SK-N-SH (cell line): ENCODE measurements at regions not wholly inside any gene's neighbourhood (a gene's known extent, or its start where the extent isn't known, plus 50 kb on each side); places are given as distances from the start of the nearest gene placed in this dataset.

Source experiments
- CTCF ChIA-PET: fragments of 300-600, 350-600 bp; formaldehyde crosslinking; extraction: SDS; loops from one replicate; lab custom pipeline; 2021; lab: Yijun Ruan, JAX
- POLR2A ChIA-PET: fragments of 350-600 bp; sonication (Branson Sonifier 250); formaldehyde crosslinking; extraction: SDS; loops from one replicate; lab custom pipeline; 2020; ENCODE audit warnings: antibody characterized with exemption, inconsistent platforms; lab: Yijun Ruan, JAX
- DNase-seq: peaks from one replicate; pipeline ENCODE4 v3.0.0; 2012
- H2AFZ ChIP-seq: fragments of 200-600 bp; sonication (generic); 2 replicates; pipeline ENCODE4 v1.8.1; 2016; ENCODE audit warnings: antibody characterized with exemption, mild to moderate bottlenecking, low read depth
- H3F3A ChIP-seq: fragments of 200-600 bp; sonication (generic); replicated peaks from 2 replicates; pipeline ENCODE3; 2016; ENCODE audit warnings: antibody characterized with exemption, mild to moderate bottlenecking; ENCODE audit not compliant: insufficient read depth
- H3K27ac ChIP-seq, 2 experiments: fragments of 200-500 bp in 1 of 2; fragments of 200-600 bp in 1 of 2; sonication (Bioruptor generic) in 1 of 2; sonication (generic), shearing (Covaris generic) in 1 of 2; 2 replicates each; pipeline versions ENCODE4 v1.5.1 to v1.6.1; 2014 to 2016; ENCODE audit warnings: low read depth in 2 of 2, inconsistent platforms in 1 of 2, low read length in 1 of 2, mild to moderate bottlenecking in 1 of 2, mixed read lengths in 1 of 2
- H3K27me3 ChIP-seq: fragments of 200-600 bp; sonication (generic), shearing (Covaris generic); 2 replicates; pipeline ENCODE4 v1.6.1; 2016; ENCODE audit warnings: mixed run types; ENCODE audit not compliant: insufficient read depth
- H3K36me3 ChIP-seq, 2 experiments: fragments of 200-500 bp in 1 of 2; fragments of 200-600 bp in 1 of 2; sonication (Bioruptor generic) in 1 of 2; sonication (generic) in 1 of 2; replicated peaks in 1 of 2; 2 replicates each; pipeline versions ENCODE3 to v1.5.1; 2014 to 2016; ENCODE audit warnings: low read length in 1 of 2, mild to moderate bottlenecking in 1 of 2; ENCODE audit not compliant: insufficient read depth in 2 of 2, control insufficient read depth in 1 of 2
- H3K4me1 ChIP-seq, 2 experiments: fragments of 200-500 bp in 1 of 2; fragments of 200-600 bp in 1 of 2; sonication (Bioruptor generic) in 1 of 2; sonication (generic), shearing (Covaris generic) in 1 of 2; 2 replicates each; pipeline versions ENCODE4 v1.5.1 to v1.6.1; 2014 to 2016; ENCODE audit warnings: low read depth in 1 of 2, low read length in 1 of 2, mixed run types in 1 of 2; ENCODE audit not compliant: insufficient read depth in 2 of 2, control insufficient read depth in 1 of 2
- H3K4me2 ChIP-seq: fragments of 200-600 bp; sonication (generic), shearing (Covaris generic); 2 replicates; pipeline ENCODE4 v1.6.1; 2017; ENCODE audit warnings: mixed run types
- H3K4me3 ChIP-seq, 2 experiments: fragments of 200-500 bp in 1 of 2; fragments of 200-600 bp in 1 of 2; sonication (Bioruptor generic) in 1 of 2; sonication (generic), shearing (Covaris generic) in 1 of 2; 2 replicates each; pipeline versions ENCODE4 v1.5.1 to v1.8.1; 2014 to 2016; ENCODE audit warnings: low read depth in 2 of 2, inconsistent platforms in 1 of 2, low read length in 1 of 2, mild to moderate bottlenecking in 1 of 2, mixed read lengths in 1 of 2, moderate library complexity in 1 of 2
- H3K79me2 ChIP-seq: fragments of 200-600 bp; sonication (generic); 2 replicates; pipeline ENCODE4 v1.8.1; 2017; ENCODE audit warnings: mild to moderate bottlenecking; ENCODE audit not compliant: insufficient read depth
- H3K9ac ChIP-seq: fragments of 200-600 bp; sonication (generic); 2 replicates; pipeline ENCODE4 v1.6.1; 2017; ENCODE audit warnings: mixed run types
- H3K9me2 ChIP-seq: fragments of 200-600 bp; sonication (generic); 2 replicates; pipeline ENCODE4 v1.6.1; 2017; ENCODE audit warnings: mixed run types
- H3K9me3 ChIP-seq: fragments of 200-600 bp; sonication (generic); 2 replicates; pipeline ENCODE4 v1.6.1; 2017; ENCODE audit warnings: mixed run types, mild to moderate bottlenecking, moderate library complexity
- H4K20me1 ChIP-seq: fragments of 200-600 bp; sonication (generic); 2 replicates; pipeline ENCODE4 v1.6.1; 2017; ENCODE audit warnings: mild to moderate bottlenecking, mixed run types; ENCODE audit not compliant: insufficient read depth
- CHD2 ChIP-seq: fragments of 150-350 bp; IDR thresholded peaks from 2 replicates; pipeline ENCODE4 v1.6.1; 2018; ENCODE audit warnings: low read length; ENCODE audit not compliant: partially characterized antibody
- EZH2phosphoT487 ChIP-seq: fragments of 200-600 bp; sonication (generic); IDR thresholded peaks from 2 replicates; pipeline ENCODE4 v1.6.1; 2017; ENCODE audit warnings: low read depth, mixed run types, mild to moderate bottlenecking, antibody characterized with exemption, moderate library complexity, borderline replicate concordance
- FOSL2 ChIP-seq: IDR thresholded peaks from 2 replicates; pipeline ENCODE4 v1.4.0; 2012; ENCODE audit warnings: low read depth, mild to moderate bottlenecking, moderate library complexity, borderline replicate concordance
- FOXJ3 ChIP-seq: sonication (generic); formaldehyde crosslinking; IDR thresholded peaks from 2 replicates; pipeline ENCODE4 v1.5.1; 2020; ENCODE audit warnings: mild to moderate bottlenecking, missing genetic modification reagents
- FOXM1 ChIP-seq: IDR thresholded peaks from 2 replicates; pipeline ENCODE4 v1.4.0; 2012; ENCODE audit warnings: low read depth, mild to moderate bottlenecking
- GABPA ChIP-seq: IDR thresholded peaks from 2 replicates; pipeline ENCODE4 v1.4.0; 2012; ENCODE audit warnings: low read depth, mild to moderate bottlenecking
- GATA2 ChIP-seq: sonication (generic); formaldehyde crosslinking; IDR thresholded peaks from 2 replicates; pipeline ENCODE4 v1.5.0; 2020; ENCODE audit warnings: mild to moderate bottlenecking, missing genetic modification reagents
- MEF2A ChIP-seq: IDR thresholded peaks from 2 replicates; pipeline ENCODE4 v1.4.0; 2012; ENCODE audit warnings: low read depth, borderline replicate concordance
- NFIC ChIP-seq: IDR thresholded peaks from 2 replicates; pipeline ENCODE4 v1.4.0; 2012; ENCODE audit warnings: borderline replicate concordance
- RCOR1 ChIP-seq: fragments of 150-350 bp; IDR thresholded peaks from 2 replicates; pipeline ENCODE4 v1.6.1; 2017; ENCODE audit warnings: antibody characterized with exemption, low read length
- RFX5 ChIP-seq: IDR thresholded peaks from 2 replicates; pipeline ENCODE4 v1.6.1; 2012; ENCODE audit warnings: mild to moderate bottlenecking, improper control_type of control experiment, low read length
- SIN3A ChIP-seq: IDR thresholded peaks from 2 replicates; pipeline ENCODE4 v1.6.1; 2012; ENCODE audit warnings: low read depth, mild to moderate bottlenecking, low read length, moderate library complexity, borderline replicate concordance
- TCF12 ChIP-seq: IDR thresholded peaks from 2 replicates; pipeline ENCODE4 v1.4.0; 2012
- TEAD4 ChIP-seq: IDR thresholded peaks from 2 replicates; pipeline ENCODE4 v1.4.0; 2012; ENCODE audit warnings: mild to moderate bottlenecking, borderline replicate concordance; ENCODE audit not compliant: insufficient read depth
- YY1 ChIP-seq: IDR thresholded peaks from 2 replicates; pipeline ENCODE4 v1.4.0; 2012; ENCODE audit warnings: low read depth, mild to moderate bottlenecking
- WGBS: methylation state at CpG from one replicate; pipeline ENCODE4 v1.1.6; 2017; ENCODE audit warnings: low lambda C conversion rate; 5-methylcytosine and 5-hydroxymethylcytosine counted together
- TF ChIP-seq, protein P1 (sequence below): IDR thresholded peaks from 2 replicates; pipeline ENCODE4 v1.6.1; 2012; ENCODE audit warnings: mild to moderate bottlenecking, low read depth, low read length, moderate library complexity
- TF ChIP-seq, protein P2 (sequence below): fragments of 150-350 bp; IDR thresholded peaks from 2 replicates; pipeline ENCODE4 v1.6.1; 2017; ENCODE audit warnings: antibody characterized with exemption, low read length, low read depth, borderline replicate concordance
- TF ChIP-seq, protein P3 (sequence below): fragments of 150-350 bp; IDR thresholded peaks from 2 replicates; pipeline ENCODE4 v1.6.1; 2016; ENCODE audit warnings: mild to moderate bottlenecking, low read depth, low read length

DNA sequence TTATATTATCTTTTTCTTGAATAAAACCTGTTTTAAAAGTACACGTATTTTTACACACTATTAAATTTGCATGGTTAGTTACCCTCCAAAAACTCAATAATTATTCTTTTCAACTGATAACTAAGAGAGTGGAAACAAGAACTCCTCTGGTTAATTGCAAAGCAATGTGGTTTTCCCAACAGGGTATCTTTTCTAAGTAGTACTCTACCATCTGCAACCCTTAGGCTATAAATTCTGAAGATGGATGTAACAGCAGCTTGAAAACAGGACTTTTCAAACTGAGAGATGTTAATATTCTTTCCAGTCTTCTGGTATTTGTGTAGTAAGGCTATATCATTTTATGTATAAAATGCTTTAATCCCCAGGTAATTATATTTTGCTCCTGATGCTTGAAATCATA is 916.1 kb upstream of the POT1 start:
- Histone ChIP-seq H4K20me1 (no peaks in the 10 kb centered on the region), H3K36me3 (no peaks in the 10 kb centered on the region), H3K9ac (no peak overlapping the region), H3K9me2 (no peaks in the 10 kb centered on the region; the same call in 1 of the 2 replicates), H3K4me1 (no peaks in the 10 kb centered on the region; a peak in 1 of 4 replicates), H3K79me2 (no peaks in the 10 kb centered on the region), H3K4me3 (no peak overlapping the region), H3K9me3 (peaks cover 2% of the 10 kb centered on the region; the same call in 1 of the 2 replicates), H3K4me2 (no peak overlapping the region), H3K27ac (no peak overlapping the region), H3K27me3 (no peaks in the 10 kb centered on the region), H3F3A (no peaks in the 10 kb centered on the region), H2AFZ (no peak overlapping the region)
- POLR2A ChIA-PET: no interaction called here
- 19% methylated on average over 1 of the region's 1 CpG for WGBS
- CTCF ChIA-PET: no interaction called here
- no peak for DNase-seq
- TF ChIP-seq RCOR1: no peak
- TF ChIP-seq MEF2A: no peak
- no peak for TF ChIP-seq EZH2phosphoT487
- TF ChIP-seq, protein P1, sequence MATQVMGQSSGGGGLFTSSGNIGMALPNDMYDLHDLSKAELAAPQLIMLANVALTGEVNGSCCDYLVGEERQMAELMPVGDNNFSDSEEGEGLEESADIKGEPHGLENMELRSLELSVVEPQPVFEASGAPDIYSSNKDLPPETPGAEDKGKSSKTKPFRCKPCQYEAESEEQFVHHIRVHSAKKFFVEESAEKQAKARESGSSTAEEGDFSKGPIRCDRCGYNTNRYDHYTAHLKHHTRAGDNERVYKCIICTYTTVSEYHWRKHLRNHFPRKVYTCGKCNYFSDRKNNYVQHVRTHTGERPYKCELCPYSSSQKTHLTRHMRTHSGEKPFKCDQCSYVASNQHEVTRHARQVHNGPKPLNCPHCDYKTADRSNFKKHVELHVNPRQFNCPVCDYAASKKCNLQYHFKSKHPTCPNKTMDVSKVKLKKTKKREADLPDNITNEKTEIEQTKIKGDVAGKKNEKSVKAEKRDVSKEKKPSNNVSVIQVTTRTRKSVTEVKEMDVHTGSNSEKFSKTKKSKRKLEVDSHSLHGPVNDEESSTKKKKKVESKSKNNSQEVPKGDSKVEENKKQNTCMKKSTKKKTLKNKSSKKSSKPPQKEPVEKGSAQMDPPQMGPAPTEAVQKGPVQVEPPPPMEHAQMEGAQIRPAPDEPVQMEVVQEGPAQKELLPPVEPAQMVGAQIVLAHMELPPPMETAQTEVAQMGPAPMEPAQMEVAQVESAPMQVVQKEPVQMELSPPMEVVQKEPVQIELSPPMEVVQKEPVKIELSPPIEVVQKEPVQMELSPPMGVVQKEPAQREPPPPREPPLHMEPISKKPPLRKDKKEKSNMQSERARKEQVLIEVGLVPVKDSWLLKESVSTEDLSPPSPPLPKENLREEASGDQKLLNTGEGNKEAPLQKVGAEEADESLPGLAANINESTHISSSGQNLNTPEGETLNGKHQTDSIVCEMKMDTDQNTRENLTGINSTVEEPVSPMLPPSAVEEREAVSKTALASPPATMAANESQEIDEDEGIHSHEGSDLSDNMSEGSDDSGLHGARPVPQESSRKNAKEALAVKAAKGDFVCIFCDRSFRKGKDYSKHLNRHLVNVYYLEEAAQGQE: no peak
- no peak for TF ChIP-seq CHD2
- no peak for TF ChIP-seq GATA2 (CRISPR knock-in tag)
- TF ChIP-seq TEAD4: no peak
- no peak for TF ChIP-seq SIN3A
- TF ChIP-seq GABPA: no peak
- no peak for TF ChIP-seq YY1
- TF ChIP-seq, protein P2, sequence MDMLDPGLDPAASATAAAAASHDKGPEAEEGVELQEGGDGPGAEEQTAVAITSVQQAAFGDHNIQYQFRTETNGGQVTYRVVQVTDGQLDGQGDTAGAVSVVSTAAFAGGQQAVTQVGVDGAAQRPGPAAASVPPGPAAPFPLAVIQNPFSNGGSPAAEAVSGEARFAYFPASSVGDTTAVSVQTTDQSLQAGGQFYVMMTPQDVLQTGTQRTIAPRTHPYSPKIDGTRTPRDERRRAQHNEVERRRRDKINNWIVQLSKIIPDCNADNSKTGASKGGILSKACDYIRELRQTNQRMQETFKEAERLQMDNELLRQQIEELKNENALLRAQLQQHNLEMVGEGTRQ: no peak
- no peak for TF ChIP-seq FOXJ3 (CRISPR knock-in tag)
- TF ChIP-seq FOSL2: no peak
- TF ChIP-seq TCF12: no peak
- TF ChIP-seq, protein P3, sequence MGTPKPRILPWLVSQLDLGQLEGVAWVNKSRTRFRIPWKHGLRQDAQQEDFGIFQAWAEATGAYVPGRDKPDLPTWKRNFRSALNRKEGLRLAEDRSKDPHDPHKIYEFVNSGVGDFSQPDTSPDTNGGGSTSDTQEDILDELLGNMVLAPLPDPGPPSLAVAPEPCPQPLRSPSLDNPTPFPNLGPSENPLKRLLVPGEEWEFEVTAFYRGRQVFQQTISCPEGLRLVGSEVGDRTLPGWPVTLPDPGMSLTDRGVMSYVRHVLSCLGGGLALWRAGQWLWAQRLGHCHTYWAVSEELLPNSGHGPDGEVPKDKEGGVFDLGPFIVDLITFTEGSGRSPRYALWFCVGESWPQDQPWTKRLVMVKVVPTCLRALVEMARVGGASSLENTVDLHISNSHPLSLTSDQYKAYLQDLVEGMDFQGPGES: no peak
- no peak for TF ChIP-seq NFIC
- TF ChIP-seq FOXM1: no peak
- TF ChIP-seq RFX5: no peak
